Epithelial cell of esophagus (primary cell): ENCODE measurements at regions not wholly inside any gene's neighbourhood (a gene's known extent, or its start where the extent isn't known, plus 50 kb on each side); places are given as distances from the start of the nearest gene placed in this dataset.
A peak's percentile ranks its signal among the peaks of the same experiment; 100 is the strongest.

Experiments
- DNase-seq: peaks from one replicate; pipeline ENCODE4 v3.0.0; 2010; ENCODE audit warnings: low read depth
- H3K4me3 ChIP-seq: 2 replicates; pipeline ENCODE4 v1.5.1; 2011; ENCODE audit warnings: mild to moderate bottlenecking, low read length, control low read depth
- TF ChIP-seq, protein P1 (sequence below): IDR thresholded peaks from 2 replicates; pipeline ENCODE4 v1.5.1; 2011; ENCODE audit warnings: low read depth, mild to moderate bottlenecking, low read length, control low read depth, inconsistent platforms; ENCODE audit not compliant: insufficient read depth; ENCODE audit errors: missing control alignments

- no peak overlapping the region for H3K4me3 ChIP-seq
- TF ChIP-seq, protein P1, sequence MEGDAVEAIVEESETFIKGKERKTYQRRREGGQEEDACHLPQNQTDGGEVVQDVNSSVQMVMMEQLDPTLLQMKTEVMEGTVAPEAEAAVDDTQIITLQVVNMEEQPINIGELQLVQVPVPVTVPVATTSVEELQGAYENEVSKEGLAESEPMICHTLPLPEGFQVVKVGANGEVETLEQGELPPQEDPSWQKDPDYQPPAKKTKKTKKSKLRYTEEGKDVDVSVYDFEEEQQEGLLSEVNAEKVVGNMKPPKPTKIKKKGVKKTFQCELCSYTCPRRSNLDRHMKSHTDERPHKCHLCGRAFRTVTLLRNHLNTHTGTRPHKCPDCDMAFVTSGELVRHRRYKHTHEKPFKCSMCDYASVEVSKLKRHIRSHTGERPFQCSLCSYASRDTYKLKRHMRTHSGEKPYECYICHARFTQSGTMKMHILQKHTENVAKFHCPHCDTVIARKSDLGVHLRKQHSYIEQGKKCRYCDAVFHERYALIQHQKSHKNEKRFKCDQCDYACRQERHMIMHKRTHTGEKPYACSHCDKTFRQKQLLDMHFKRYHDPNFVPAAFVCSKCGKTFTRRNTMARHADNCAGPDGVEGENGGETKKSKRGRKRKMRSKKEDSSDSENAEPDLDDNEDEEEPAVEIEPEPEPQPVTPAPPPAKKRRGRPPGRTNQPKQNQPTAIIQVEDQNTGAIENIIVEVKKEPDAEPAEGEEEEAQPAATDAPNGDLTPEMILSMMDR: no peak
- DNase-seq: no peak
These were observed 308.1 kb downstream of the CDH26 start for GRCh38 chr20:60266177-60266823.

- no peak for DNase-seq
- TF ChIP-seq, protein P1: no peak
- H3K4me3 ChIP-seq: no peak overlapping the region
These were observed 310.3 kb downstream of the CDH26 start for GRCh38 chr20:60268491-60268890.

DNA sequence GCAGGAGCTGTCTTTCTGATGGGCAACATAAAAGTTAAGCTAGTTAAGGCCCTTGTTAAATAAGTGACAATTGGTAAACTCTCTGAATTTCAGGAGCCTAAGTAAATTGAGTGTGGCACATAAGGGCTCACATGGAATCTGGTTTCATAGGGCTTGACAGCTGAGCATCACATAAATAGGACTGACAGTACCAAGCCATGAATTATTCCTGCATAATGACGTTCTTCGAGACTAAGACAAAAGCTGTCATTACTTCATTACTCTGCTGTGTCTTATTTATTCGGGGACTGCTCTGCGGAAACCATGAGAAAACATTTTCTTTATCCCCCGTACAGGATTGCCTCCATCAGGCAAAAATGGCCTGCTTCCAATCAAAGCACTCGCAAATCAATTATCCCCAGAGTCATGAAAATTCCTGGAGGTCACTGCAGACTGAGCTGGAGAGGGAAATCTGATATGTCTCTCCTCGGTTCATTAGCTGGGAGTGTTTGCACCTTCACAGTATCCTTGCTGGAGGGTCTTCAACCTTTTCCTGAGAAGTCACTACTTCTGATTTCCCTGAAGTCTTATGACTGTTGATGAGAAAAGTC, 311.4 kb downstream of the CDH26 start:
- no peak overlapping the region for H3K4me3 ChIP-seq
- TF ChIP-seq, protein P1: no peak
- DNase-seq: no peak

DNA sequence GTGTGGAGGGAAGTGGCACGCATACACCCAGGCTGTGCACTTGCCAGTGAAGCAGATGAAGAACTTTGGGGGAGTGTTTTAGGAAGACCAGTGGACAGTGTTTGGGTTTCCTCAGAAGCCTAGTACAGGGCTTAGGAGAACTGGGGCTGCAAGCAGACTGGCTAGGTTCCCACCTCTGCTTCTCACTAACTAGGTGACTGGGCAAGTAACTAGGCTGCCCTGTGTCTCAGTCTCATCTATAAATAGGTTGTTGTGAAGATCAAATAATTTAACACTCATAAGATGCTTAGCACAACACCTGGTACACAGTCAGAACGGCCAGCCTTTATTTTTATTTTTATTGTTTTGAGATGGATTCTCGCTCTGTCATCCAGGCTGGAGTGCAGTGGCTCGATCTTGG, 312.1 kb downstream of the CDH26 start:
- TF ChIP-seq, protein P1: no peak
- H3K4me3 ChIP-seq: no peak overlapping the region
- no peak for DNase-seq

GRCh38 chr20:60271597-60271996, 313.4 kb downstream of the CDH26 start:
- no peak for DNase-seq
- no peak overlapping the region for H3K4me3 ChIP-seq
- TF ChIP-seq, protein P1: peak; percentile 50

- TF ChIP-seq, protein P1: no peak
- H3K4me3 ChIP-seq: no peak overlapping the region
- no peak for DNase-seq
These were observed 314.6 kb downstream of the CDH26 start for GRCh38 chr20:60272790-60273189.

DNA sequence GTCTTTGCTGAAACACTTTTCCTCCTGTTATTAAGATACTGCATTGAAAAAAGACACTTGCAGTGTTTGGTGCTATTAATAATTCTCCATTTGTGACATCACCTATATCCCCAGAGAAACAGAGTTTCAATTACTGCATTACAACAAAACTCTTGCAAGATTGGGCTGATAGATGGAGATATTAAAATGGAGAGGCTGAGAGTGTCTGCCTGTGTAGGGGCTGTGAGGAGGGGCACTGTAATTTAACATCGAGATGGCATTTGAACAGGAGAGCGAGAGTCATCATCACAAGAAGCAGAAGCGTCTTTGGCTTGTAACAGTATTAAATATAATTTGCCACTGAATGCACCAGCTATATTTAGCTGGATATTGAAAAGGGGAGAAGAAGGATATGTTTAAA, 316.5 kb downstream of the CDH26 start:
- no peak overlapping the region for H3K4me3 ChIP-seq
- TF ChIP-seq, protein P1: no peak
- no peak for DNase-seq
